Stomach (tissue), 4 donors: ENCODE measurements at regions not wholly inside any gene's neighbourhood (a gene's known extent, or its start where the extent isn't known, plus 50 kb on each side); places are given as distances from the start of the nearest gene placed in this dataset.

ENCODE experiments used
- CTCF ChIP-seq, 7 experiments: fragments of 450-650 bp in 4 of 7; fragments of 200-600 bp in 3 of 7; sonication (generic) in 3 of 7; IDR thresholded peaks; one replicate each; pipeline ENCODE4 v1.5.1; 2016 to 2019; ENCODE audit warnings: antibody characterized with exemption in 7 of 7, control low read depth in 2 of 7, mild to moderate bottlenecking in 1 of 7
- POLR2A ChIP-seq, 4 donors: fragments of 450-650 bp; IDR thresholded peaks; one replicate each; pipeline ENCODE4 v1.6.1; 2016; ENCODE audit warnings: antibody characterized with exemption in 4 of 4, control low read depth in 2 of 4, mild to moderate bottlenecking in 1 of 4, moderate library complexity in 1 of 4

- no peak for TF ChIP-seq POLR2A (IDR thresholded peaks at IDR 0.05)
- TF ChIP-seq CTCF (IDR thresholded peaks at IDR 0.05): no peak
Measured at GRCh38 chr12:107184359-107184930, 91.1 kb upstream of the CRY1 start.
